ENCODE measurements at regions not wholly inside any gene's neighbourhood (a gene's known extent, or its start where the extent isn't known, plus 50 kb on each side); places are given as distances from the start of the nearest gene placed in this dataset.
"Not testable (repeated sequence)": the region's sequence is repeated elsewhere in the genome, so short reads cannot be mapped to it uniquely, and the experiment has no call there.

- no peaks in the 10 kb centered on the region for H4K20me1 ChIP-seq (ENCODE audit: control insufficient read depth, insufficient read depth, low read depth, low read length)
- H3K9me2 ChIP-seq (replicated peaks; ENCODE audit: control insufficient read depth, low read length), result no peaks in the 10 kb centered on the region
- no peaks in the 10 kb centered on the region for H3K36me3 ChIP-seq (ENCODE audit: control insufficient read depth, low read length)
- no peak overlapping the region for H3K4me3 ChIP-seq (ENCODE audit: low read length)
- H3K4me2 ChIP-seq (ENCODE audit: low read length), result no peak overlapping the region
- TF ChIP-seq EZH2phosphoT487 (IDR thresholded peaks at IDR 0.05; ENCODE audit: borderline replicate concordance, low read length), result no peak
- TF ChIP-seq CTCF (IDR thresholded peaks at IDR 0.05; ENCODE audit: low read depth, low read length, poor library complexity, severe bottlenecking), result peak; percentile 45
- H3F3A ChIP-seq (ENCODE audit: control insufficient read depth, insufficient read depth), result no peaks in the 10 kb centered on the region
- H3K79me2 ChIP-seq (ENCODE audit: control insufficient read depth, low read length), result no peaks in the 10 kb centered on the region
- no peak overlapping the region for H3K27ac ChIP-seq (ENCODE audit: low read depth, low read length)
- no peaks in the 10 kb centered on the region for H3K4me1 ChIP-seq (ENCODE audit: control insufficient read depth, low read length)
- H3K9me3 ChIP-seq (ENCODE audit: control insufficient read depth, insufficient read depth, low read length), result no peaks in the 10 kb centered on the region
- no peaks in the 10 kb centered on the region for H3K27me3 ChIP-seq (ENCODE audit: control insufficient read depth, low read length)
Measured at GRCh38 chr4:126405369-126405982, 1090.7 kb downstream of the FAT4 start.

GRCh38 chr4:126409746-126410145, 1095.0 kb downstream of the FAT4 start:
- Histone ChIP-seq H3K4me1 (ENCODE audit: control insufficient read depth, low read length) (no peaks in the 10 kb centered on the region), H3K27ac (ENCODE audit: low read depth, low read length) (no peak overlapping the region), H3F3A (ENCODE audit: control insufficient read depth, insufficient read depth) (no peaks in the 10 kb centered on the region), H3K9me3 (ENCODE audit: control insufficient read depth, insufficient read depth, low read length) (no peaks in the 10 kb centered on the region), H4K20me1 (ENCODE audit: control insufficient read depth, insufficient read depth, low read depth, low read length) (no peaks in the 10 kb centered on the region), H3K9me2 (replicated peaks; ENCODE audit: control insufficient read depth, low read length) (no peaks in the 10 kb centered on the region), H3K27me3 (ENCODE audit: control insufficient read depth, low read length) (no peaks in the 10 kb centered on the region), H3K36me3 (ENCODE audit: control insufficient read depth, low read length) (no peaks in the 10 kb centered on the region), H3K79me2 (ENCODE audit: control insufficient read depth, low read length) (no peaks in the 10 kb centered on the region), H3K4me3 (ENCODE audit: low read length) (no peak overlapping the region), H3K4me2 (ENCODE audit: low read length) (no peak overlapping the region)
- no peak for TF ChIP-seq EZH2phosphoT487 (IDR thresholded peaks at IDR 0.05; ENCODE audit: borderline replicate concordance, low read length)
- TF ChIP-seq CTCF (IDR thresholded peaks at IDR 0.05; ENCODE audit: low read depth, low read length, poor library complexity, severe bottlenecking), result no peak

- Histone ChIP-seq H4K20me1 (ENCODE audit: control insufficient read depth, insufficient read depth, low read depth, low read length) (no peaks in the 10 kb centered on the region), H3K9me3 (ENCODE audit: control insufficient read depth, insufficient read depth, low read length) (no peaks in the 10 kb centered on the region), H3K36me3 (ENCODE audit: control insufficient read depth, low read length) (no peaks in the 10 kb centered on the region), H3K27ac (ENCODE audit: low read depth, low read length) (no peak overlapping the region), H3F3A (ENCODE audit: control insufficient read depth, insufficient read depth) (no peaks in the 10 kb centered on the region), H3K79me2 (ENCODE audit: control insufficient read depth, low read length) (no peaks in the 10 kb centered on the region), H3K27me3 (ENCODE audit: control insufficient read depth, low read length) (no peaks in the 10 kb centered on the region), H3K4me1 (ENCODE audit: control insufficient read depth, low read length) (no peaks in the 10 kb centered on the region), H3K4me3 (ENCODE audit: low read length) (no peak overlapping the region), H3K4me2 (ENCODE audit: low read length) (no peak overlapping the region), H3K9me2 (replicated peaks; ENCODE audit: control insufficient read depth, low read length) (no peaks in the 10 kb centered on the region)
- no peak for TF ChIP-seq CTCF (IDR thresholded peaks at IDR 0.05; ENCODE audit: low read depth, low read length, poor library complexity, severe bottlenecking)
- TF ChIP-seq EZH2phosphoT487 (IDR thresholded peaks at IDR 0.05; ENCODE audit: borderline replicate concordance, low read length), result no peak
Measured at GRCh38 chr4:126411047-126411446, 1096.3 kb downstream of the FAT4 start.

- H3K9me3 ChIP-seq (ENCODE audit: control insufficient read depth, insufficient read depth, low read length); H3K4me3 ChIP-seq (ENCODE audit: low read length); H3K4me2 ChIP-seq (ENCODE audit: low read length); H3K27ac ChIP-seq (ENCODE audit: low read depth, low read length); H3K9me2 ChIP-seq (replicated peaks; ENCODE audit: control insufficient read depth, low read length); H4K20me1 ChIP-seq (ENCODE audit: control insufficient read depth, insufficient read depth, low read depth, low read length); H3K36me3 ChIP-seq (ENCODE audit: control insufficient read depth, low read length); H3K27me3 ChIP-seq (ENCODE audit: control insufficient read depth, low read length); H3K79me2 ChIP-seq (ENCODE audit: control insufficient read depth, low read length); H3F3A ChIP-seq (ENCODE audit: control insufficient read depth, insufficient read depth); H3K4me1 ChIP-seq (ENCODE audit: control insufficient read depth, low read length): not testable (repeated sequence)
Measured at GRCh38 chr4:126412310-126412709, 1097.6 kb downstream of the FAT4 start.
